Ishikawa (cell line): ENCODE measurements at regions not wholly inside any gene's neighbourhood (a gene's known extent, or its start where the extent isn't known, plus 50 kb on each side); places are given as distances from the start of the nearest gene placed in this dataset.

Source experiments
- CEBPB ChIP-seq: IDR thresholded peaks from 2 replicates; pipeline ENCODE4 v1.6.1; 2012
- CREB1 ChIP-seq: IDR thresholded peaks from 2 replicates; pipeline ENCODE4 v1.6.1; 2012; ENCODE audit warnings: low read depth
- EGR1 ChIP-seq: IDR thresholded peaks from 2 replicates; pipeline ENCODE4 v1.6.1; 2012
- EP300 ChIP-seq: IDR thresholded peaks from 2 replicates; pipeline ENCODE4 v1.6.1; 2012; ENCODE audit warnings: borderline replicate concordance
- FOXM1 ChIP-seq: IDR thresholded peaks from 2 replicates; pipeline ENCODE4 v1.6.1; 2012; ENCODE audit warnings: low read depth, borderline replicate concordance
- NFIC ChIP-seq: IDR thresholded peaks from 2 replicates; pipeline ENCODE4 v1.6.1; 2012
- RAD21 ChIP-seq: IDR thresholded peaks from 2 replicates; pipeline ENCODE4 v1.6.1; 2012; ENCODE audit warnings: low read depth
- TAF1 ChIP-seq: IDR thresholded peaks from 2 replicates; pipeline ENCODE4 v1.6.1; 2012; ENCODE audit warnings: low read depth, mild to moderate bottlenecking
- TCF12 ChIP-seq: IDR thresholded peaks from 2 replicates; pipeline ENCODE4 v1.6.1; 2012; ENCODE audit warnings: low read depth
- TEAD4 ChIP-seq: IDR thresholded peaks from 2 replicates; pipeline ENCODE4 v1.6.1; 2012
- YY1 ChIP-seq: IDR thresholded peaks from 2 replicates; pipeline ENCODE4 v1.6.1; 2012; ENCODE audit warnings: low read depth
- ZBTB7A ChIP-seq: IDR thresholded peaks from 2 replicates; pipeline ENCODE4 v1.6.1; 2012; ENCODE audit warnings: low read depth
- TF ChIP-seq, protein P1 (sequence below): IDR thresholded peaks from 2 replicates; pipeline ENCODE4 v1.6.1; 2012
- TF ChIP-seq, protein P2 (sequence below): IDR thresholded peaks from 2 replicates; pipeline ENCODE4 v1.6.1; 2012
- TF ChIP-seq, protein P3 (sequence below): IDR thresholded peaks from 2 replicates; pipeline ENCODE4 v1.6.1; 2012; ENCODE audit warnings: low read depth, mild to moderate bottlenecking

DNA sequence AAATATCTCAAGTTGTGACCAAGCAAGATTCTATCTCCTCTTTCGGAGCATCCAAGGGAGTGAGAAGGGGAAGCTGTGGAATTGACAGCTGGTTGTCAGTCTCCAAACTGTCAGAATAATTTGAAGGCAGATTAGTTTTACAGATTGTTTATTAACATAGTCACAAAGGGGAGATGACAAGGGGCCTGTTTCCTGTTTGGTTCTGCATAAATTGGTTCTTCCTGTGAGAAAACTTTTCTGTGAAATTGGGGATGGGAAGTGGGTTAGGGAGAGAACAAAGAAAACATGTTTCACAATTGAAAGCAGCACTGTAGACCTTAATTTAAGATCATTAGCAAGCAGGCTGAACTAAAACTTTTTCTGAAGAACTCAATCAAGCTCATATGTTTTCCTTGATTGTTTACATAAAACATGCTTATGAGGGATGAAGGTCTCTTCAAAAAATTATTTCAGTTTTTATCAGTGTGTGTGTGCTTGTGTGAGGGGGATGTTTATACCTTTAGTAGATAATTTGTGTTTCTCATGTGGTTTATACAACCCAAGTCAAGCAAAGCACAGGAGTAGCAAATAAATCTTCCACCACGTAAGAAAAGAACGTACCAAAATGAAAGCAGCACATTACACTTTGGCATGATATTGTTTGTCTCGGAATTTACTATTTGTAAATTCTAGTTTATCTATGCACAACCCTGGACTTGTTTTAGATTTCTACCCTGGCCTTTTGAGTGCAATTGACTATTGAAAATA is 604.9 kb upstream of the CDH2 start:
- TF ChIP-seq EGR1, result no peak
- TF ChIP-seq NFIC, result no peak
- no peak for TF ChIP-seq TCF12
- TF ChIP-seq TAF1, result no peak
- TF ChIP-seq YY1, result no peak
- TF ChIP-seq, protein P1, sequence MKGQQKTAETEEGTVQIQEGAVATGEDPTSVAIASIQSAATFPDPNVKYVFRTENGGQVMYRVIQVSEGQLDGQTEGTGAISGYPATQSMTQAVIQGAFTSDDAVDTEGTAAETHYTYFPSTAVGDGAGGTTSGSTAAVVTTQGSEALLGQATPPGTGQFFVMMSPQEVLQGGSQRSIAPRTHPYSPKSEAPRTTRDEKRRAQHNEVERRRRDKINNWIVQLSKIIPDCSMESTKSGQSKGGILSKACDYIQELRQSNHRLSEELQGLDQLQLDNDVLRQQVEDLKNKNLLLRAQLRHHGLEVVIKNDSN, result no peak
- TF ChIP-seq RAD21, result no peak
- TF ChIP-seq CREB1, result no peak
- TF ChIP-seq, protein P2, sequence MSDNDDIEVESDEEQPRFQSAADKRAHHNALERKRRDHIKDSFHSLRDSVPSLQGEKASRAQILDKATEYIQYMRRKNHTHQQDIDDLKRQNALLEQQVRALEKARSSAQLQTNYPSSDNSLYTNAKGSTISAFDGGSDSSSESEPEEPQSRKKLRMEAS, result no peak
- TF ChIP-seq, protein P3, sequence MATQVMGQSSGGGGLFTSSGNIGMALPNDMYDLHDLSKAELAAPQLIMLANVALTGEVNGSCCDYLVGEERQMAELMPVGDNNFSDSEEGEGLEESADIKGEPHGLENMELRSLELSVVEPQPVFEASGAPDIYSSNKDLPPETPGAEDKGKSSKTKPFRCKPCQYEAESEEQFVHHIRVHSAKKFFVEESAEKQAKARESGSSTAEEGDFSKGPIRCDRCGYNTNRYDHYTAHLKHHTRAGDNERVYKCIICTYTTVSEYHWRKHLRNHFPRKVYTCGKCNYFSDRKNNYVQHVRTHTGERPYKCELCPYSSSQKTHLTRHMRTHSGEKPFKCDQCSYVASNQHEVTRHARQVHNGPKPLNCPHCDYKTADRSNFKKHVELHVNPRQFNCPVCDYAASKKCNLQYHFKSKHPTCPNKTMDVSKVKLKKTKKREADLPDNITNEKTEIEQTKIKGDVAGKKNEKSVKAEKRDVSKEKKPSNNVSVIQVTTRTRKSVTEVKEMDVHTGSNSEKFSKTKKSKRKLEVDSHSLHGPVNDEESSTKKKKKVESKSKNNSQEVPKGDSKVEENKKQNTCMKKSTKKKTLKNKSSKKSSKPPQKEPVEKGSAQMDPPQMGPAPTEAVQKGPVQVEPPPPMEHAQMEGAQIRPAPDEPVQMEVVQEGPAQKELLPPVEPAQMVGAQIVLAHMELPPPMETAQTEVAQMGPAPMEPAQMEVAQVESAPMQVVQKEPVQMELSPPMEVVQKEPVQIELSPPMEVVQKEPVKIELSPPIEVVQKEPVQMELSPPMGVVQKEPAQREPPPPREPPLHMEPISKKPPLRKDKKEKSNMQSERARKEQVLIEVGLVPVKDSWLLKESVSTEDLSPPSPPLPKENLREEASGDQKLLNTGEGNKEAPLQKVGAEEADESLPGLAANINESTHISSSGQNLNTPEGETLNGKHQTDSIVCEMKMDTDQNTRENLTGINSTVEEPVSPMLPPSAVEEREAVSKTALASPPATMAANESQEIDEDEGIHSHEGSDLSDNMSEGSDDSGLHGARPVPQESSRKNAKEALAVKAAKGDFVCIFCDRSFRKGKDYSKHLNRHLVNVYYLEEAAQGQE, result no peak
- TF ChIP-seq FOXM1, result no peak
- TF ChIP-seq EP300, result no peak
- TF ChIP-seq CEBPB, result no peak
- TF ChIP-seq TEAD4, result no peak
- TF ChIP-seq ZBTB7A, result no peak

DNA sequence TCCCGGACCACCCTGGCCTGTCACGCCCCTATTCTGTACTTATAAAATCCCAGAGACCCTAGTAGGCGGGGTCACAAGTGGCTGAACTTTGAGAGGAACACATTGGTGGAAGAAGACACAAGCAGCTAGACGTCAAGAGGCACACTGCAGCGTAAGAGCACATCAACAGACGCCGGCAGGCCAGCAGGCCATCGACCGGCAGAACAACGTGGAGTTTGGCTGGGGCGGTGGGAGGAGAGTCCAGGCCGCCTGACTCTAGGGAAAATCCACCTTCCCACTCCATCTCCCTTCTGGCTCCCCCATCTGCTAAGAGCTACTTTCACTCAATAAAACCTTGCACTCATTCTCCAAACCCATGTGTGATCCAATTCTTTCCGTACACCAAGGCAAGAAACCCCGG is 601.8 kb upstream of the CDH2 start:
- TF ChIP-seq NFIC (no peak), EGR1 (no peak), FOXM1 (no peak), EP300 (no peak), RAD21 (no peak), TAF1 (no peak), ZBTB7A (no peak)
- TF ChIP-seq, protein P1, result no peak

DNA sequence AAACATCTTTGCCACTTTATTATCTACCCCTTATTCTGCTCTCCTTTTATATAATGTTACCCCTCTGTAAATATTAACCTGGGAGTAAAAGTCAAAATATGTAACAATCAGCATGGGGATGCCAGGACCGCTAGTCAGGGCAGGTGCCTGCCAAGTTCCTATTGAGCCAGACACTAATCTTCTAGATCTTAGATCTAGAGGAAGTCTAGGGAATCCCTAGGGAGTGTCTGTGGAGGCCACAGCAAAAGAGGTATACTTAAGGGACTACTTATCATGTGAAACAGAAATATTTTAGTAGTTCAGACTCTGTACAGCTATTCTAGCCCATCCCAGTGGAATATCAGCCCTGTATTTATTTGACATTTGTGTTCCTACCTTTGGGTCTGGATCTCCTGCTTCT is 600.8 kb upstream of the CDH2 start:
- no peak for TF ChIP-seq EGR1
- TF ChIP-seq TAF1, result no peak
- no peak for TF ChIP-seq EP300
- TF ChIP-seq, protein P2, result no peak
- TF ChIP-seq RAD21, result no peak
- TF ChIP-seq TEAD4, result no peak
- no peak for TF ChIP-seq NFIC
- no peak for TF ChIP-seq TCF12
- no peak for TF ChIP-seq FOXM1
- no peak for TF ChIP-seq CEBPB
- TF ChIP-seq, protein P3, result no peak
- TF ChIP-seq ZBTB7A, result no peak
- TF ChIP-seq YY1, result no peak
- TF ChIP-seq, protein P1, result no peak
- TF ChIP-seq CREB1, result no peak

DNA sequence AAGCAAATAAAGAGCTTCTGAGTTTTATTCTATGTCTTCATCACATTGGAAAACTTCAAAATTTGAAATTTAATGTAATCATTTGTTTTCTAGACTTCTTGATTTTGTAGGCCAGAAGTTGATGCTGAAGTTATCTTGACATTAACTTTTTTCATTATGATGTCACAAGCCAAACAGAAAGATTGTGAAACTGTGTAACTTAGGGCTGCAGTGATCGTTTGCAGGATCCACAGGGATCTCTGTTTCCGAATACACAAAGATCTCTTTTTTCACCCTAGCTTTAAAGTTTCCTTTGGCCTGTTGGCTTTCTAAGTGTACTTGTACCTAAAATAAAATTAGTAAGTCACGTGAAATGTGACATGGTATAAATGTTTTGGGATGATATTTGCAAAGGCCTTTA is 594.9 kb upstream of the CDH2 start:
- no peak for TF ChIP-seq EP300
- TF ChIP-seq TEAD4, result no peak
- TF ChIP-seq EGR1, result no peak
- TF ChIP-seq, protein P1, result no peak
- TF ChIP-seq CEBPB, result no peak
- TF ChIP-seq, protein P3, result no peak
